SK-N-SH treated with all-trans-retinoic acid at 6 μM for 48 hours (cell line): ENCODE measurements at regions not wholly inside any gene's neighbourhood (a gene's known extent, or its start where the extent isn't known, plus 50 kb on each side); places are given as distances from the start of the nearest gene placed in this dataset.

Source experiments
- ATAC-seq: fragments of 200-7000 bp; cut with Tn5 transposase; 3 replicates; pipeline ENCODE4 v1.9.1; 2020; ENCODE audit warnings: mild to moderate bottlenecking, moderate library complexity
- ARNTL ChIP-seq: fragments of 450-650 bp; formaldehyde crosslinking; IDR thresholded peaks from 2 replicates; pipeline ENCODE4 v1.5.0; 2020; ENCODE audit warnings: low read depth, mild to moderate bottlenecking, moderate library complexity, borderline replicate concordance
- BACH2 ChIP-seq: fragments of 250-450 bp; sonication (Bioruptor Pico); IDR thresholded peaks from 2 replicates; pipeline ENCODE4 v1.9.0; 2021; ENCODE audit warnings: mild to moderate bottlenecking, borderline replicate concordance
- CSDC2 ChIP-seq: fragments of 250-450 bp; sonication (Bioruptor Pico); IDR thresholded peaks from 2 replicates; pipeline ENCODE4 v1.5.0; 2020; ENCODE audit warnings: mild to moderate bottlenecking, moderate library complexity
- CSRNP3 ChIP-seq: fragments of 250-450 bp; sonication (Bioruptor Pico); IDR thresholded peaks from 2 replicates; pipeline ENCODE4 v1.5.1; 2021; ENCODE audit warnings: mild to moderate bottlenecking, moderate library complexity
- ESRRG ChIP-seq: fragments of 250-450 bp; sonication (Bioruptor Pico); IDR thresholded peaks from 2 replicates; pipeline ENCODE4 v1.6.1; 2021; ENCODE audit warnings: mild to moderate bottlenecking
- GLIS3 ChIP-seq: fragments of 250-450 bp; sonication (Bioruptor Pico); IDR thresholded peaks from 2 replicates; pipeline ENCODE4 v1.5.0; 2020; ENCODE audit warnings: mild to moderate bottlenecking, moderate library complexity
- ISL1 ChIP-seq: fragments of 250-450 bp; sonication (Bioruptor Pico); IDR thresholded peaks from 2 replicates; pipeline ENCODE4 v2.1.2; 2022; ENCODE audit warnings: mild to moderate bottlenecking, moderate library complexity
- OSR1 ChIP-seq: fragments of 250-450 bp; sonication (Bioruptor Pico); IDR thresholded peaks from 2 replicates; pipeline ENCODE4 v1.8.0; 2022; ENCODE audit warnings: moderate library complexity, mild to moderate bottlenecking, inconsistent platforms
- POU6F1 ChIP-seq: fragments of 250-450 bp; sonication (Bioruptor Pico); IDR thresholded peaks from 2 replicates; pipeline ENCODE4 v1.8.0; 2021; ENCODE audit warnings: low read depth, mild to moderate bottlenecking, moderate library complexity, borderline replicate concordance
- PPARA ChIP-seq: fragments of 250-450 bp; sonication (Bioruptor Pico); IDR thresholded peaks from 2 replicates; pipeline ENCODE4 v1.5.0; 2020; ENCODE audit warnings: mild to moderate bottlenecking, borderline replicate concordance
- RARB ChIP-seq: fragments of 250-450 bp; sonication (Bioruptor Pico); IDR thresholded peaks from 2 replicates; pipeline ENCODE4 v1.8.0; 2021; ENCODE audit warnings: mild to moderate bottlenecking, moderate library complexity
- SNAI2 ChIP-seq: fragments of 250-450 bp; sonication (Bioruptor Pico); IDR thresholded peaks from 2 replicates; pipeline ENCODE4 v1.5.0; 2020; ENCODE audit warnings: mild to moderate bottlenecking, moderate library complexity
- TCF4 ChIP-seq: fragments of 250-450 bp; sonication (Bioruptor Pico); IDR thresholded peaks from 2 replicates; pipeline ENCODE4 v1.8.0; 2021; ENCODE audit warnings: mild to moderate bottlenecking, moderate library complexity, borderline replicate concordance
- TOX ChIP-seq: fragments of 250-450 bp; sonication (Bioruptor Pico); IDR thresholded peaks from 2 replicates; pipeline ENCODE4 v1.8.0; 2021; ENCODE audit warnings: mild to moderate bottlenecking, moderate library complexity, borderline replicate concordance
- ZFP3 ChIP-seq: fragments of 250-450 bp; sonication (Bioruptor Pico); IDR thresholded peaks from 2 replicates; pipeline ENCODE4 v1.5.0; 2020; ENCODE audit warnings: mild to moderate bottlenecking, moderate library complexity
- ZFP30 ChIP-seq: fragments of 450-650 bp; formaldehyde crosslinking; IDR thresholded peaks from 2 replicates; pipeline ENCODE4 v1.5.0; 2022; ENCODE audit warnings: mild to moderate bottlenecking, moderate library complexity
- ZNF565 ChIP-seq: fragments of 450-650 bp; formaldehyde crosslinking; conservative IDR thresholded peaks from 2 replicates; pipeline ENCODE4 v1.5.0; 2020; ENCODE audit warnings: low read depth, mild to moderate bottlenecking, moderate library complexity
- ZNF70 ChIP-seq: fragments of 450-650 bp; formaldehyde crosslinking; IDR thresholded peaks from 2 replicates; pipeline ENCODE4 v1.5.0; 2020; ENCODE audit warnings: mild to moderate bottlenecking, moderate library complexity
- ZNF8 ChIP-seq: fragments of 450-650 bp; formaldehyde crosslinking; IDR thresholded peaks from 2 replicates; pipeline ENCODE4 v1.5.0; 2020; ENCODE audit warnings: mild to moderate bottlenecking, moderate library complexity
- TF ChIP-seq, protein P1 (sequence below): fragments of 250-450 bp; sonication (Bioruptor Pico); IDR thresholded peaks from 2 replicates; pipeline ENCODE4 v1.5.1; 2020; ENCODE audit warnings: low read depth, mild to moderate bottlenecking, moderate library complexity
- TF ChIP-seq, protein P2 (sequence below): fragments of 250-450 bp; sonication (Bioruptor Pico); IDR thresholded peaks from 2 replicates; pipeline ENCODE4 v1.5.0; 2020; ENCODE audit warnings: mild to moderate bottlenecking, moderate library complexity

DNA sequence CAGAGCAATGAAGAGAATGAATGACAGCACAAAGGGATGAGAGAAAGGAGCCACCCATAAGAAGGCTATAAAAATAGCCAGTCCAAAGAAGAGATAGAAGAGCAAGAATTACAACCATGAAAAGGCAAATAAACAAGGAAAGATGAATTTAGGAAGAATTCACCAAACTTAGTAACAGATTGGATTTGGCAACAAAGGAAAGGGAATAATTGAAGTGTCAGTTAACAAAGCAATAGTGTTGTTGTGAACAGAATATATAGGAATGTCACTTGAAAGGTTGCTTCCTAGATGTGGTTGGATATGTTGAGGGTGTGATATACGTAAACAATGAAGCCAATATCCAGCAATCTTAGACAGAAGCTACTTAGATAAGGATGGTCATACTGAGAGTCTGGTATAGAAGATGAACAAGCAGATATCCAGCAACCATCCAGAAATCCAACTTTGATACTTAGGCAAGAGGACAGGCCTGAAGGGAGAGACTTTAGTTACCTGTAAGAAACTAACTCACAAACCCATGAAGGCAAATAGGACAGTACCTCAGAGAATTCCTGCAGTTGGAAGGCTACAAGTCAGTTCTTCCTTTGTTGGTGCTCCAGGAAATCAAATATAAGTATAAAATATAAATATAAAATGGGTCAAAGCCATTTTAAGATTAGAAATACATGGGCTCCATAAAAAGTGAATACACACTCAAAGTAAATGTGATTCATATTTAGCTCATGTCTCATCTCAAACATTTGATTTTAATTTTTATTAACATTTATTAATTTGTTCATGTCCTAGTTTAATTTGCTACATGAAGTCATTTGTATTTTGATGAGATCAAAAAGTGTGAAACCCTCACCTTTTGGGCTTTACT lies 106.5 kb downstream of the HFE start:
- no peak for ATAC-seq
- TF ChIP-seq ZFP3 (CRISPR knock-in tag), result no peak
- TF ChIP-seq SNAI2, result no peak
- no peak for TF ChIP-seq ZNF70 (CRISPR knock-in tag)
- TF ChIP-seq, protein P1, sequence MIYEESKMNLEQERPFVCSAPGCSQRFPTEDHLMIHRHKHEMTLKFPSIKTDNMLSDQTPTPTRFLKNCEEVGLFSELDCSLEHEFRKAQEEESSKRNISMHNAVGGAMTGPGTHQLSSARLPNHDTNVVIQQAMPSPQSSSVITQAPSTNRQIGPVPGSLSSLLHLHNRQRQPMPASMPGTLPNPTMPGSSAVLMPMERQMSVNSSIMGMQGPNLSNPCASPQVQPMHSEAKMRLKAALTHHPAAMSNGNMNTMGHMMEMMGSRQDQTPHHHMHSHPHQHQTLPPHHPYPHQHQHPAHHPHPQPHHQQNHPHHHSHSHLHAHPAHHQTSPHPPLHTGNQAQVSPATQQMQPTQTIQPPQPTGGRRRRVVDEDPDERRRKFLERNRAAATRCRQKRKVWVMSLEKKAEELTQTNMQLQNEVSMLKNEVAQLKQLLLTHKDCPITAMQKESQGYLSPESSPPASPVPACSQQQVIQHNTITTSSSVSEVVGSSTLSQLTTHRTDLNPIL (CRISPR knock-in tag), result no peak
- TF ChIP-seq ZNF8 (CRISPR knock-in tag), result no peak
- no peak for TF ChIP-seq ESRRG (CRISPR knock-in tag)
- no peak for TF ChIP-seq CSRNP3 (CRISPR knock-in tag)
- no peak for TF ChIP-seq TCF4
- no peak for TF ChIP-seq ZFP30
- TF ChIP-seq OSR1 (CRISPR knock-in tag), result no peak
- TF ChIP-seq BACH2 (CRISPR knock-in tag), result no peak
- TF ChIP-seq POU6F1, result no peak
- no peak for TF ChIP-seq TOX (CRISPR knock-in tag)
- no peak for TF ChIP-seq ZNF565 (CRISPR knock-in tag)
- no peak for TF ChIP-seq GLIS3 (CRISPR knock-in tag)
- TF ChIP-seq CSDC2 (CRISPR knock-in tag), result no peak
- TF ChIP-seq, protein P2, sequence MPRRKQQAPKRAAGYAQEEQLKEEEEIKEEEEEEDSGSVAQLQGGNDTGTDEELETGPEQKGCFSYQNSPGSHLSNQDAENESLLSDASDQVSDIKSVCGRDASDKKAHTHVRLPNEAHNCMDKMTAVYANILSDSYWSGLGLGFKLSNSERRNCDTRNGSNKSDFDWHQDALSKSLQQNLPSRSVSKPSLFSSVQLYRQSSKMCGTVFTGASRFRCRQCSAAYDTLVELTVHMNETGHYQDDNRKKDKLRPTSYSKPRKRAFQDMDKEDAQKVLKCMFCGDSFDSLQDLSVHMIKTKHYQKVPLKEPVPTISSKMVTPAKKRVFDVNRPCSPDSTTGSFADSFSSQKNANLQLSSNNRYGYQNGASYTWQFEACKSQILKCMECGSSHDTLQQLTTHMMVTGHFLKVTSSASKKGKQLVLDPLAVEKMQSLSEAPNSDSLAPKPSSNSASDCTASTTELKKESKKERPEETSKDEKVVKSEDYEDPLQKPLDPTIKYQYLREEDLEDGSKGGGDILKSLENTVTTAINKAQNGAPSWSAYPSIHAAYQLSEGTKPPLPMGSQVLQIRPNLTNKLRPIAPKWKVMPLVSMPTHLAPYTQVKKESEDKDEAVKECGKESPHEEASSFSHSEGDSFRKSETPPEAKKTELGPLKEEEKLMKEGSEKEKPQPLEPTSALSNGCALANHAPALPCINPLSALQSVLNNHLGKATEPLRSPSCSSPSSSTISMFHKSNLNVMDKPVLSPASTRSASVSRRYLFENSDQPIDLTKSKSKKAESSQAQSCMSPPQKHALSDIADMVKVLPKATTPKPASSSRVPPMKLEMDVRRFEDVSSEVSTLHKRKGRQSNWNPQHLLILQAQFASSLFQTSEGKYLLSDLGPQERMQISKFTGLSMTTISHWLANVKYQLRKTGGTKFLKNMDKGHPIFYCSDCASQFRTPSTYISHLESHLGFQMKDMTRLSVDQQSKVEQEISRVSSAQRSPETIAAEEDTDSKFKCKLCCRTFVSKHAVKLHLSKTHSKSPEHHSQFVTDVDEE (CRISPR knock-in tag), result no peak
- TF ChIP-seq ISL1, result no peak
- no peak for TF ChIP-seq RARB (CRISPR knock-in tag)
- no peak for TF ChIP-seq PPARA (CRISPR knock-in tag)

- no peak for ATAC-seq
- TF ChIP-seq TOX (CRISPR knock-in tag), result no peak
- no peak for TF ChIP-seq CSRNP3 (CRISPR knock-in tag)
- TF ChIP-seq CSDC2 (CRISPR knock-in tag), result no peak
- no peak for TF ChIP-seq PPARA (CRISPR knock-in tag)
- no peak for TF ChIP-seq ZNF565 (CRISPR knock-in tag)
- TF ChIP-seq ARNTL (CRISPR knock-in tag), result no peak
- TF ChIP-seq TCF4, result no peak
- TF ChIP-seq BACH2 (CRISPR knock-in tag), result no peak
- TF ChIP-seq ESRRG (CRISPR knock-in tag), result no peak
- no peak for TF ChIP-seq ISL1
- TF ChIP-seq ZNF70 (CRISPR knock-in tag), result no peak
Measured at GRCh38 chr6:26194329-26194701, 107.1 kb downstream of the HFE start.
